GM20000 (cell line): ENCODE measurements at regions not wholly inside any gene's neighbourhood (a gene's known extent, or its start where the extent isn't known, plus 50 kb on each side); places are given as distances from the start of the nearest gene placed in this dataset.

ENCODE experiments used
- DNase-seq: peaks from one replicate; pipeline ENCODE4 v3.0.0; 2012; ENCODE audit warnings: low spot score
- TF ChIP-seq, protein P1 (sequence below): IDR thresholded peaks from 2 replicates; pipeline ENCODE4 v1.5.1; 2012; ENCODE audit warnings: mild to moderate bottlenecking, control low read depth; ENCODE audit errors: extremely low read depth, missing control alignments

GRCh38 chr9:73039271-73040263 lies 86.7 kb upstream of the ALDH1A1 start:
- TF ChIP-seq, protein P1, sequence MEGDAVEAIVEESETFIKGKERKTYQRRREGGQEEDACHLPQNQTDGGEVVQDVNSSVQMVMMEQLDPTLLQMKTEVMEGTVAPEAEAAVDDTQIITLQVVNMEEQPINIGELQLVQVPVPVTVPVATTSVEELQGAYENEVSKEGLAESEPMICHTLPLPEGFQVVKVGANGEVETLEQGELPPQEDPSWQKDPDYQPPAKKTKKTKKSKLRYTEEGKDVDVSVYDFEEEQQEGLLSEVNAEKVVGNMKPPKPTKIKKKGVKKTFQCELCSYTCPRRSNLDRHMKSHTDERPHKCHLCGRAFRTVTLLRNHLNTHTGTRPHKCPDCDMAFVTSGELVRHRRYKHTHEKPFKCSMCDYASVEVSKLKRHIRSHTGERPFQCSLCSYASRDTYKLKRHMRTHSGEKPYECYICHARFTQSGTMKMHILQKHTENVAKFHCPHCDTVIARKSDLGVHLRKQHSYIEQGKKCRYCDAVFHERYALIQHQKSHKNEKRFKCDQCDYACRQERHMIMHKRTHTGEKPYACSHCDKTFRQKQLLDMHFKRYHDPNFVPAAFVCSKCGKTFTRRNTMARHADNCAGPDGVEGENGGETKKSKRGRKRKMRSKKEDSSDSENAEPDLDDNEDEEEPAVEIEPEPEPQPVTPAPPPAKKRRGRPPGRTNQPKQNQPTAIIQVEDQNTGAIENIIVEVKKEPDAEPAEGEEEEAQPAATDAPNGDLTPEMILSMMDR = no peak
- DNase-seq = no peak

- TF ChIP-seq, protein P1 = no peak
These were observed 85.8 kb upstream of the ALDH1A1 start for GRCh38 chr9:73038613-73039012.

DNA sequence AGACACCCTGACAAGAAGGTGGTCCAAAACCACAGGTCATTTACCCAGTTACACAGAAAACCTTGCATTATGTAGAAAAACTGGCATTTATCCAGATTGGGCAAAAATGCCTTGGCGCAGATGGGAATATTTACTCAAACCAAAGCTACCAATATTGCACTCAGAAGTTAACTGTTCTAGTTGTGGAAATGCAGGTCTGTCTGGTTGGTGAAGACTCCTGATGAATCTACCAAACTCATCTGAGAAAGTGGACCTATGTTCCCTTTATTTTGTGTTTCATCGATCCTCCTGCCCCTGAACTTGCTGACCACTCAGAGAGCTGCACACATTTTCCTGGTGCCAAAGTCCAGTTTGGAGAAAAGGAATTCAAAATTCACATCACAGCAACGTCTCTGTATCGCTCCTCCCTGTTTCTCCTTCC lies 85.2 kb upstream of the ALDH1A1 start:
- no peak for DNase-seq
- TF ChIP-seq, protein P1 = no peak

More at GRCh38 chr9:73038613-73039012, 85.8 kb upstream of the ALDH1A1 start:
- DNase-seq = no peak

DNA sequence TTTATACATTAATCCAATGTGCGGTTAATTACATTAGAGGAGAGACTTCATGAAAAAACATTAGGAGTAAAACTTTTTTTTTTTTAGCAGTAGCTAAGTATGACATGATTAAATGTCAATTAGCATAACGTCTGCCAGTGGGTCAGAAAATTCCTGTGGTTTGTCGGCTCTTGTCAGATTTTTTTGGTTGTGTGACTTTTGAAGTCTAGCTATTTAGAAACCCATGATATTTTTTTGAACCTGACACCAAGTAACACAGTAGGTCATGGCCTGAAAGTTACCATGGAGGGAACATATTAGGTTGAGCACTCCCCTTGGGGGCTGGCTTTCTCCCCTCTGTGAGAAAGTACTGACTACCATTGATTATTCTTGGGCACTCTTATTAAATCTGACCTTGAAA lies 84.8 kb upstream of the ALDH1A1 start:
- TF ChIP-seq, protein P1 = no peak
- no peak for DNase-seq

DNA sequence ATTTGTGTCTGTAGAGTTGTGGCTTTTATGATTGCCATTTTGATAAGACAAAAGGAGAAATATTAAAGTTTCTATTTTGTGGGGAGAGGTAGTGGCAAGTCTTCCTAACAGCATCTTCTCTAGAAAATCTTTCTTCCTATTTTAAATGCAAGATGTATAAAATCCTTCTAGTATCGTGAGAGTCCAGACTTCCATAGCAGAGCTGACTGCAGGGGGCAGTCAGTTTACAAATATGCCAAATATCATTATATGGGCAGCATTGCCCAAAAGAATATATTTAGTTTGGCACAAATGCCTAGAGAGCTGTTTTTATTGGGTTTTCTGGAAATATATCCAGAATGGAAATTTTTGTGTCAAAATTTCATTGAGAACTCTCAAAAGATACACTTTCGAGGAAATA lies 82.1 kb upstream of the ALDH1A1 start:
- TF ChIP-seq, protein P1 = no peak
- DNase-seq = no peak

- TF ChIP-seq, protein P1 = no peak
- DNase-seq = no peak
These were observed 78.5 kb upstream of the ALDH1A1 start for GRCh38 chr9:73031350-73031749.

DNA sequence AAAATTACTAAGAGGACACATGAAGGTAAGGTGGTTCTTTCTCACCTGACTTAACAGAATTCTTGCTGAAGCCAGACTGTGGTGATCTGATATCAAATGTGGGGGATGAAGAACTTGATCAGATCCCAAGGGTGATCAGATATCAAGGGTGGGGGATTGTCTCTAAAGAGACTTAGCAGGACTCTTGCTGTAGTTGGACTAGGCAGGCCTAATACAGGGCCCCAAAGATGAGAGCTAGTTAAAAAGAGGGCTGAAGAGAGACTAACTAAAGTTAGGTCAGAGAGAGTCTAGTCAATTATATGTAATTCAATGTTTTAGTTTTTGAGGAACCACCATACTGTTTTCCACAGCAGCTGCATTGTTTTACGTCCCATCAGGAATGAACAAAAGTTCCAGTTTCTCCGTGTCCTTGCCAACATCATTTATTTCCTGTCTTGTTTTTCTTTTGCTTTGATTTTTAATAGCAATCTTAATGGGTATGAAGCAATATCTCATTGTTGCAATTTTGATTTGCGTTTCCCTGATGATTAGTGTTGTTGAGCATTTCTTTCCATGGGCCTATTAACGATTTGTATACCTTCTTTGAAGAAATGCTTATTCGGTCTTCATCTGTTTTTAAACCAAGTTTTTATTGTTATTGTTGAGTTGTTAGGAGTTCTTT lies 77.6 kb upstream of the ALDH1A1 start:
- DNase-seq = no peak
- TF ChIP-seq, protein P1 = no peak
